PFSK-1 (cell line): ENCODE measurements at regions not wholly inside any gene's neighbourhood (a gene's known extent, or its start where the extent isn't known, plus 50 kb on each side); places are given as distances from the start of the nearest gene placed in this dataset.

ENCODE experiments used
- POLR2AphosphoS5 ChIP-seq: IDR thresholded peaks from 2 replicates; pipeline ENCODE4 v1.6.1; 2012; ENCODE audit warnings: low read depth, mild to moderate bottlenecking, control low read depth, low read length, moderate library complexity
- TF ChIP-seq, protein P1 (sequence below), 2 experiments: IDR thresholded peaks; 2 replicates each; pipeline versions ENCODE4 v1.6.1 to v1.8.0; 2011 to 2012; ENCODE audit warnings: low read depth in 2 of 2, low read length in 2 of 2, control low read depth in 1 of 2, inconsistent platforms in 1 of 2, mild to moderate bottlenecking in 1 of 2, moderate library complexity in 1 of 2; ENCODE audit not compliant: insufficient read depth in 1 of 2

- no peak for TF ChIP-seq POLR2AphosphoS5
- TF ChIP-seq, protein P1, sequence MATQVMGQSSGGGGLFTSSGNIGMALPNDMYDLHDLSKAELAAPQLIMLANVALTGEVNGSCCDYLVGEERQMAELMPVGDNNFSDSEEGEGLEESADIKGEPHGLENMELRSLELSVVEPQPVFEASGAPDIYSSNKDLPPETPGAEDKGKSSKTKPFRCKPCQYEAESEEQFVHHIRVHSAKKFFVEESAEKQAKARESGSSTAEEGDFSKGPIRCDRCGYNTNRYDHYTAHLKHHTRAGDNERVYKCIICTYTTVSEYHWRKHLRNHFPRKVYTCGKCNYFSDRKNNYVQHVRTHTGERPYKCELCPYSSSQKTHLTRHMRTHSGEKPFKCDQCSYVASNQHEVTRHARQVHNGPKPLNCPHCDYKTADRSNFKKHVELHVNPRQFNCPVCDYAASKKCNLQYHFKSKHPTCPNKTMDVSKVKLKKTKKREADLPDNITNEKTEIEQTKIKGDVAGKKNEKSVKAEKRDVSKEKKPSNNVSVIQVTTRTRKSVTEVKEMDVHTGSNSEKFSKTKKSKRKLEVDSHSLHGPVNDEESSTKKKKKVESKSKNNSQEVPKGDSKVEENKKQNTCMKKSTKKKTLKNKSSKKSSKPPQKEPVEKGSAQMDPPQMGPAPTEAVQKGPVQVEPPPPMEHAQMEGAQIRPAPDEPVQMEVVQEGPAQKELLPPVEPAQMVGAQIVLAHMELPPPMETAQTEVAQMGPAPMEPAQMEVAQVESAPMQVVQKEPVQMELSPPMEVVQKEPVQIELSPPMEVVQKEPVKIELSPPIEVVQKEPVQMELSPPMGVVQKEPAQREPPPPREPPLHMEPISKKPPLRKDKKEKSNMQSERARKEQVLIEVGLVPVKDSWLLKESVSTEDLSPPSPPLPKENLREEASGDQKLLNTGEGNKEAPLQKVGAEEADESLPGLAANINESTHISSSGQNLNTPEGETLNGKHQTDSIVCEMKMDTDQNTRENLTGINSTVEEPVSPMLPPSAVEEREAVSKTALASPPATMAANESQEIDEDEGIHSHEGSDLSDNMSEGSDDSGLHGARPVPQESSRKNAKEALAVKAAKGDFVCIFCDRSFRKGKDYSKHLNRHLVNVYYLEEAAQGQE (IDR thresholded peaks at IDR 0.05; ENCODE audit: insufficient read depth in 1 of 2, low read depth in 2 of 2, low read length in 2 of 2): no peak
These were observed 825.3 kb upstream of the GJE1 start for GRCh38 chr6:141307309-141307998.
